NOMO-1 treated with dmso at 0.1 percent for 144 hours (cell line): ENCODE measurements at regions not wholly inside any gene's neighbourhood (a gene's known extent, or its start where the extent isn't known, plus 50 kb on each side); places are given as distances from the start of the nearest gene placed in this dataset.
A peak's percentile ranks its signal among the peaks of the same experiment; 100 is the strongest.
"Not testable (repeated sequence)": the region's sequence is repeated elsewhere in the genome, so short reads cannot be mapped to it uniquely, and the experiment has no call there.

Experiments
- DNase-seq: peaks from one replicate; lab custom pipeline; 2025; ENCODE audit not compliant: unreplicated experiment; lab: John Stamatoyannopoulos, UW

DNA sequence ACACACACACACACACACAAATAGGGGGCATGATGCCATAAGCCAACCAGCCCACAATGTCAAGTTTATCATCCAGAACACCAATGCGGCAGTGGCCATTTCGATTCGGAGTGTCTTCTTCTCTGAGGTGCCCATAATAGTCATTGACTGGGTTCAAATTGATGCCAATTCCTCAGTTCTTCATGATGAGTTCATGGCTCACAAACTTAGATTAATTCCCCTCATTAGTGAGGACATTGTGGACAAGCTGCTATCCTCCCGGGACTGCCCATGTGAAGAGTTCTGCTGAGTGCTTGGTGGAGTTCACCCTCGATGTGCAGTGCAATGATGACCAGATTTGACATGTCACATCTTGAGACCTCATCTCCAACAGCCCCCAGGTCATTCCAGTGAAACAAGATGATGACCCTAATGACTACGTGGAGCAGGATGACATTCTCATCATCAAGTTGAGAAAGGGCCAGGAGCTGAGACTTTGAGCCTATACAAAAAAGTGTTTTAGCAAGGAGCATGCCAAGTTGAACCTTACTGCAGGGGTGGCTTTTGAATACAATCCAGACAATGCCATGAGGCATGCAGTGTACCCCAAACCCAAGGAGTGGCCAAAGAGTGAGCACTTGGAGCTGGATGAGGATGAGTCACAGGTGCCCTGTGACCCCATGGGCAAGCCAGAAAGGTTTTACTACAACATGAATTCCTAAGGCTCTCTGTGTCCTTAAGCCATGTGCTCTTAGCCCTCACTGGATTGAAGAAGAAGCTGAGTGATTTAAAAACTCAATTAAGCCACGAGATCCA lies 211.6 kb upstream of the SAMSN1 start:
- DNase-seq, result no peak

DNA sequence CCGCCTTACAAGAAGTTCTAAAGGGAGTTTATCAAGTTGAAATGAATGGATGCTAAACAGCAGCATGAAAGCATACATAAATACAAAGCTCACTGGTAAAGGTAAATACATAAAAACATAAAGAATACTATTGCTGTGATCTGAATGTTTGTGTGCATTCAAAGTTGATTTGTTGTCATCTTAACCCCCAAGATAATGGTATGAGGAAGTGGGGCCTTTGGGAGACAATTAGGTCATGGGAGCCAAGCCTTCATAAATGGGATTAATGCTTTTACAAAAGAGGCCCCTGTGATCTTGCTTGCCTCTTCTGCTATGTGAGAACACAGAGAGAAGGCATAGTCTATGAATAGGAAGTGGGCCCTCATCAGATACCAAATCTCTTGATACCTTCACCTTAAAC lies 209.0 kb upstream of the SAMSN1 start:
- DNase-seq, result no peak

DNA sequence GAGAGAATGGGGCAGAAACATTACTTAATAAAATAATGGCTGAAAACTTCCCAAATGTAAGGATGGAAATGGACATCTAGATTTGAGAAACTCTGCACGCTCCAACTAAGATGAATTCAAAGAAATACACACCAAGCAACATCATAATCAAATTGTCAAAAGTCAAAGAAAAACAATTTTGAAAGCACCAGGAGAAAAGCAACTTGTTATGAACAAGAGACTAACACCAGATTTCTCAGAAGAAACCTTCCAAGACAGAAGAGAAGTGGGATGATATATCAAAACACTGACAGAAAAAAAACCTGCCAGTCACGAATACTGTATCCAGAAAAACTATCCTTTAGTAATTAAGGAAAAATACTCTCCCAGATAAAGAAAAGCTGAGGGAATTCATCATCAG lies 208.6 kb upstream of the SAMSN1 start:
- DNase-seq, result no peak

DNA sequence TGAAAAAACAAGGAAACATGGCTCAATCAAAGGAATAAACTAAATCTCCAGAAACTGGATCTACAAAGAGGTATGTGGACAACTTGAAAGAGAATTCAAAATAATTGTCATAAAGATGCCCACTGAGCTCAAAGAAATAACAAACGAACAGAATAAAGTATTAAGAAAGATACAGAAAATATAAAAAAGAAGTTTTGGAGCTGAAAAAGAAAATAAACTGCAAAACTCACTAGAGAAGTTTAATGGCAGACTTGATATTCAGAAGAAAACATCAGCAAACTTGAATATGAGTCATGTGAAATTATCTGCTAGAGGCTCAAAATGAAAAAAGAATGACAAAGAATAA lies 208.1 kb upstream of the SAMSN1 start:
- no peak for DNase-seq

DNA sequence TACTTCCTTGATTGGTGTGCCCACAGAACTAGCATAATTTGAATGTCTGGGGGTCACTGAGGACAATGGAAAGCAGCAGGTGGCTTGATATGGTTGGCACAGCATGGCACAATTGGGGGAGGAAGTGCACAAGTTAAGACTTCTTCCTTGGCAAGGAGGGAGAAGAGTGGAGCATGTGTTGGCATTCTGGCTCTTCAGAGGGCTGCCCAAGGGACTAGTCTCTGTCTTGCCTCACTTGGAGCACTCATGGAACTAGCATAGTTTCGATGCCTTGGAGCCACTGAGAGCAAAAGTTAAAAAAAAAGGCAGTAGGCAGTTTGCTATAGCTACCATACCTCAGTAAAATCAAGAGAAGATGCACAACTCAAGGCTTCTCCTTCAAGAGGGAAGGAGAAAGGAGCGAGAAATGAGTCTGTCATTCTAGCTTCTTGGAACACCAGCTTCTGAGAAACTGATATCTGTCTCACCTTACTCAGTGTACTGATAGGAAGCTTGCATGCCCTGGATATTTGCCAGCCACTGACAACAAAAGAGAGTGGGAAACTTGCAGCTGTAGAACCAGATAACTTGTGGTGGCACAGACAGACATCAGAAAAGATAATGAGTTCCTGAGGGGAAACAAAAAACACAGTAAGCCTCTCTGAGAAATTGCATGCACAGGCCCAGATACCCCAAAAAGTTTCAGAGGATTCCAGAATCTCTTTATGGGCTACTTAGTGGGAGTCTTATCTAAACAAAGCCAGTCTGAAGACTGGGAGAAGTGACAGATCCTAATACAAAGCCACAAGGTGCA lies 207.5 kb upstream of the SAMSN1 start:
- DNase-seq, result no peak

DNA sequence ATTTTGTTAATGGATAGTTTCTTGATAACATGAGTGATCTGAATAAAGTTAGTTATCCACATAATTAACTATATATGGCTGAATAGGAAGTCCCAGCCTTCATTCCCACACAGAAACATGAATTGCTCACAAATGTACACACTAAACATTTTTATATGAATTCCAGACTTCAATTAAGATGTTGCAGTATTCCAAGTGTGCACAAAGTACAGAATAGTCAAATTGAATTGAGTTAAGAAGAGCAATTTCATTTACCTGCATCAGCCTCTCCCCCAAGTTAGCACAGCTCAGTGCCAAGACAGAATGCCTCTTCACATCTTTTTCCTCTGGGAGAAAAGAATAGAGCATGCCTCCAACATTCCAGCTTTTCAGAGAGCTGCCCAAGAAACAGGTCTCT lies 207.0 kb upstream of the SAMSN1 start:
- DNase-seq, result no peak

DNA sequence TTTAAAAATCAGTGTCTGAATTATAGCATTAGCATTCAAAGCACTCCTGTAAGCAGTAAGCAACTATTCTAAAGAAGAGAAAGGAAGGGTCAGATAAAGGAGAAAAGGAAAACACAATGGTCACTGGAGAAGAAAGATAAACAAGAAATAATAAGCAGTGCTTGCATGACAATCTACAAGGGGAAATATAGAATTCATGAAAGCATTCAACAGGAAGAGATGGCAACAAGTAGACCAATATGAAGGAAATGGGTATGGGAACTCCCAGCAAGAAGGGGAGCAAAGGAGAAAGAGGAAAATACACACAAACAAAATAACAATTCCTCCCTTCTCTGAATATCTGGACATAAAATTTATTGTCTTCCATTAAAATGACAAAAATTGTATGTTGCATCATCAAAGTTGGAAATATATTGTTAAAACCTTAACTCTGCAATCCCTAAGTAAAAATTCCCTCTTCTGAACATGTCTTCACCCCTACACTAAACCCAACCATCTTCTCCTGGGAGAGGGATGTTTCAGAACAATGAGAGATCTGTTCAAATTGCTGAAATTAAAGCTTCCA lies 206.3 kb upstream of the SAMSN1 start:
- no peak for DNase-seq

DNA sequence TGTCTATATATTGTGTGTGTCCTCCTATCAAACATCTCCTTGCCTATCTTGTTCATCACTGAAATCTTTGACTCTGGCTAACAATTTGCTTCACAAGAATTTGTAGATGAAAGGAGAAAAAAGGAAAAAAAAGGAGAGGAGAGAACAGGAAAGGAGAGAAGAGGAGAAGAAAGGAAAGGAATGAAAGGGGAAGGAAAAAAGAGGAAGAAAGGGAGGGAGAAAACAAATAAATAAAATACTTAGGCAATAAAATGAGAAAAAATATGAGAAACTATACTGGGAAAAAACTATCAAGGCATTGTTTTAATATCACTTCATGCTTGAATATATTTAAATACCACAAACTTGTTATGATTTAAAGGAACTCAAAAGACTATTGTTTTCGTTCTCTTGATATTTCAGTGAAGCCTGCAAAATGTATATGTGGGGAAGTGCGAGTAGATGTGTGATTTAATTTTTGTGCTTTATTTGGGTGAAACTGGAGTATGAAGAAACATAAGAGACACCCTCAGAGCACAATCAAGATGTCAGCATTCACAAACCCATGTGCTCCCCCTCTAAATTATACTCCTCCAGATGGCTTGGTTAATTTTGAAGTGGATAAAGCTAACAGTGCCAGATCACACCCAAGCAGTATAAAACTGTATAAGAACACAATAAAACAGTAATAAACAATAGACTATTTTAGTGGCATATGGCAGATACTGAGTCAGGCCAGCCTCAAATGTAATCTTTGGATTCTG lies 205.7 kb upstream of the SAMSN1 start:
- DNase-seq, result no peak

DNA sequence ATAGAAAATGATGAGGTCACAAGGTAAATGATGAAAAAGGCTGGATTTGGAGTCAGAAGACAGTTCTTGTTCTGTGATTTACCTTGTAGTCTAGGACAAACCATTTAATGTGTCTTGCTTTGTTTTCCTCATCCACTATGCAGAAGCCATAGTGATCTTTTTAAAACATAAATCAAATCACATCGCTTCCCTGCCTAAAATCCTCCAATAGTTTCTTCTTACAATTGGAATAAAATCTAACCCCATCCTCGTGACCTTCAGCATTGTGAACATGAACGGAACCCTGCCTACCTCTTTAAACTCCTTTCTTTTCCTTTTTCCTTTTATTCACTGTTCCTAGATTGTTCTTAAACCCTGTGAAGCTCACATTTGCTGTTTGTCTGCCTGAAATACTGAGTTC lies 204.9 kb upstream of the SAMSN1 start:
- DNase-seq, result no peak

DNA sequence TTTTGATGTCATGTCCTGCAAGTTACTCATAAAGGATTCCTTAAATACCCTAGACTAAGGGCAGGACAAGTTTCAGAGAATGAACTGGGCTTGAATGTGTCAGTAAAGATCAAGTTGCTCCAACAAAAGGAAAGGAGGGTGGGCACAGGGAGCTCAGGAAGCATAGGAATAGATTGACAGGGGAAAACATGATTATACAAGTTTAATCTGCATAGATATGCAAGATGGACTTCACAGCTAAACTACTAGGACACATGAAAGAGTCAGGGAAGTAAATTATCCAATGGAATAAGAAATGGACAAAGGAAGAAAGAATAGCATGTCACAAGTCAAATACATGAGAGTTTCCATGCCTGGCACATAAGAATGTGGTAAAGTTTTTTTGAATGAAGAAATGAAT lies 203.9 kb upstream of the SAMSN1 start:
- no peak for DNase-seq

DNA sequence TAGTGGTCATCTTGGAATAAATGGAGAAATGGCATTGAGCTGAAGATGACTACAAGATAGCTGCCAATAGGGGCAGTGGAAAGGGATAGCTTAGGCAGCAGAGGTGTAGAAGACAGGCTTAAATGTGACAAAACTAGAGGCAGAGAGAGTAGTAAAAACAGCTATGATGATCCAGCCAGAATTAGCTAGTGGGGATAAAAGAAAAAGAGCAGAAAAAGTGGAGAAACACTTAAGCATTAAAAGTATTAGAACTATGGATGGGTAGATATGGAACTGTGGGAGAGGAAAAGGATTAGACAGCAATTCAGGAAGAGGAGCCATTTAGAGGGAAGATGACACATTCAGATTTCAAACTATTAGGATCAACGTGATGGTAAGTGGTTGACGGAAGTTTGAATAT lies 202.5 kb upstream of the SAMSN1 start:
- DNase-seq, result no peak

DNA sequence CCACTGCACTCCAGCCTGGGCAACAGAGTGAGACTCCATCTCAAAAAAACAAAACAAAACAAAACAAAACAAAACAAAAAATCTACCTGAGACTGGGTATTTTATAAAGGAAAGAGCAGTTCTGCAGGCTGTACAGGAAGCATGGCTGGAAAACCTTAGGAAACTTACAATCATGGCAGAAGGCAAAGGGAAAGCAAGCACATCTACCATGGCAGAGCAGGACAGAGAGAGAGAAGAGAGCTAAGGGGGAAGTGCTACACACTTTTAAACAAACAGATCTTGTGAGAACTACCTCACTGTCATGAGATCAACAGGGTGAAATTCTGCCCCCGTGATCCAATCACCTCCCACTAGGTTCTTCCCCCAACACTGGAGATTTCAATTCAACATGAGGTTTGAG lies 198.3 kb upstream of the SAMSN1 start:
- no peak for DNase-seq

DNA sequence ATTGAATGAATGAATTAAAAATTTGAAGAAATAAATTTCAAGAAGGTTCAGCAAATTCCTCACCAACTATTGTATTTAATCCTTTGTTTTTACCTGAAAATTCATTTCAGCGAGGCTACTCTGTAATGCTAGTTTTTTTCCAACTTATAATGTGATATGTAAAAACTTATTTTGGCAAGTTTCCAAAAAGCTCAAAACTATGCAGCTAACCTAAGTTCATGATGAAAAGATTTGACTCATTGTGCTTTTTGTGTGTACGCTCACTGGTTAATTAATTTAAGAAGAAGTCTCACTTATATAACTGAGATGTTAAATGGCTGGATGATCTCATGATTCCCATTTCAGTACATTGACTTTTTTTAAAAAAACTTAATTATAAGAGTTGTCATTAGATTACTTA lies 196.0 kb upstream of the SAMSN1 start:
- DNase-seq, result no peak

DNA sequence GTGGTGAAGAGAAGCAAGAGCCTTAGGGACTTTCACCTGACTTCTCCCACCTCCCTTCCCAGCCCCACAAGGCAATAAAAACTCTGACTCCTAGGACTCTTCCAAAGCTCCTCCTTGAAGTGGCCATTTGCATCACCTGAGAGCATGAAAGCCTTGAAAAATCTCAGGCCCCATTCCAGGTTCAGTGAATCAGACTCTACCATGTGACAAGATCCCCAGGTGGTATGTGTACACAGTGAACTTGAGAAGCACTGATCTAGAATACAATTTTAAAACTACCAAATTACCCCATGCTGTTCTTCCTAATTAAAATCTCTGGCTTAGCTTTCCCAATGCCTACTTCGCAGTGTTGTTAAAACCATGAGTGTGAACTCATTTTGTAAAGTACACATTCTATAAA lies 195.1 kb upstream of the SAMSN1 start:
- DNase-seq, result no peak

DNA sequence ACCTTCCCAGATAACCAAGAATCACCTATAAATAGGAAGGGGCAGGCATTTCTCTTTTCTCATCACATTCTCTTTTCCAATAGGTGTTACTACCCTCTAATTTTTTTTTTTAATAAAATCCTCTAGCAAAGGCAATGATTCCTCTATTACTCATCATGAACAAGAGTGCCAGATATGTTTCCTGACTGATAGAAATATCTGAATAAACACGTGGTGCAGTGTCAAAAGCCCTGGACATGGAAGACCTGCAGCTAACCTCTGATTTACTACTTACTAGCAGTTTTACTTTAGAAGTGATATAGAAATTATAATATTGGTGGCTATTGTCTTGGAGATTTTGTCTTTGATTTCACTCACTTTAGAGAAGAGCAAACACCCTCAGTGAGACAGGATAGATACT lies 194.6 kb upstream of the SAMSN1 start:
- no peak for DNase-seq

DNA sequence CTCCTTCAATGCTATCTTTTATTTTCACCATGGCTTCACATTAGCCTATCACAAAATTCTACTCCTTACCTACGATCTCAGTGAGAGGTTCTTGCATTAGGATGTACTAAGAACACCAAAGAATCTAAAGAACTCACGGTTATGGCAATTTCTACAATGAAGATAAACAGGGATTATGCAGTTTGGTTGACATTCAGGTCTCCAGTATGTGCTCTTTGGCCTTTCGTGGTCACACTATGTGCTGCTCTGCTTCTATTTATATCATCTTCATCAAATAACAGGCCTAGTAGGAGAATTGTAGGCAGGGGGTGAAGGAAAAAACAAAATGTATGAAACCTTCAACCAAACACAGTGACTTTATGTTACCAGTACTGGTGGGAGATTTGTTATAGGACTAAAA lies 194.0 kb upstream of the SAMSN1 start:
- no peak for DNase-seq

DNA sequence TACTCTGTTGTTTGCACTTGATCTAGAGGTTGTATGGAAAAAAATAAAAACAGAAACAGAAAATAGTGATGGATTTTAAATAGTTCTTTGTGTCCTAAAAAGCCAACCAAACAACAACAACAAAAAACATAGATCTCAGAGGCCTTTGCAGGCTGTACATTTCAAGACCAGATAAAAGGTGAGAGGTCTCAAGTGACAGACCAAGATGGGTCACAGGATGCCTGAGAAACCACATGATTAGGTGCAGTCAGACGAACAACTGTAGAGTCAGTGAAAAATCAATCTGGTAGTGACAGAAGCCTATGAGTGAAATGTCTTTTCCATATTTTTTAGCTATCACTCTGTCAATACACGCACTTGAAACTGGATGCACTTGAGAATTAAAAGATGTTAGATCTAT lies 193.5 kb upstream of the SAMSN1 start:
- DNase-seq, result no peak

DNA sequence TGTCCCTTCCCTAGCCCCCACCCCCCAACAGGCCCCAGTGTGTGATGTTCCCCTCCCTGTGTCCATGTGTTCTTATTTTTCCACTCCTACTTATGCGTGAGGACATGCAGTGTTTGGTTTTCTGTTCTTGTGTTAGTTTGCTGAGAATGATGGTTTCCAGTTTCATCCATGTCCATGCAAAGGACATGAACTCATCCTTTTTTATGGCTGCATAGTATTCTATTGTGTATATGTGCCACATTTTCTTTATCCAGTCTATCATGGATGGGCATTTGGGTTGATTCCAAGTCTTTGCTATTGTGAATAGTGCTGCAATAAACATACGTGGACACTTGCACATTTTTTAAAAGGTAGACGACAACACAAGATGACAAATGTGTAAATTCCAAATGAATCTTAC lies 192.5 kb upstream of the SAMSN1 start:
- not testable (repeated sequence) for DNase-seq

DNA sequence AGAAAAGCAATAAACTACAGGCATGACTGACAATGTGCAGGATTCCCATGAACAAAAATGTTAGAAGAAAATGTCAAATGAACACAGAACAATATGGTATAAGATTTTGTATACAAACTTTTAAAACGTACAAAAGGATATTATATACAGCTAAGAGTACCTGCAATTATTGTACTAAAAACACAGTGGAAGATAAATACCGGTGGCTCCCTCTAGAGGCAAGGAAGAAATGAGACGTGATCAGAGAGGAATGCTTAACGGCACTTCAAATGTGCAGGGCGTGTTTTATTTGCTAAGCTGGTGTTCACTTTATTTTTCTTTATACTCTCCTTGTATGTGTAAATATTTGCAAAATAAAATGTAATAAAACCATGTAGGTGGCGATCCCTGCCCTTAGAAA lies 191.8 kb upstream of the SAMSN1 start:
- DNase-seq, result peak; percentile 22

DNA sequence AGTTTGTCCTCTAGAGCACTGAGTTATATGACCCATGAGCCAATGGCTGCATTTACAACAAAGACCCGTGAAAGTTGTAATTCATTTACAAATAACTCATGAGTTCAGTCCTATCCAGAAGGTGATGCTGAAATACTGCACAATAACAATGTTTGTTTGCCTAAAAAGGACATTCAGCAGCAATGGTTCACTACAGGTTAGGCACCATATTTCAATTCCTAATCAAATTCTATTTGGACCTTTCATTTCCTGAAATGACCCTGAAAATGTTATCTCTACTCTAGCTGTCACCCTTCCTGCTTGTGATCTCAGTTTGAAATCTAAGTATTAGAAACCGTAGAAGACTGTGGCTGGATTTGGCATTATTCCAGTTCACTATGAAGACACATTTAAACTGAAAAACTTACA lies 191.2 kb upstream of the SAMSN1 start:
- DNase-seq, result no peak

DNA sequence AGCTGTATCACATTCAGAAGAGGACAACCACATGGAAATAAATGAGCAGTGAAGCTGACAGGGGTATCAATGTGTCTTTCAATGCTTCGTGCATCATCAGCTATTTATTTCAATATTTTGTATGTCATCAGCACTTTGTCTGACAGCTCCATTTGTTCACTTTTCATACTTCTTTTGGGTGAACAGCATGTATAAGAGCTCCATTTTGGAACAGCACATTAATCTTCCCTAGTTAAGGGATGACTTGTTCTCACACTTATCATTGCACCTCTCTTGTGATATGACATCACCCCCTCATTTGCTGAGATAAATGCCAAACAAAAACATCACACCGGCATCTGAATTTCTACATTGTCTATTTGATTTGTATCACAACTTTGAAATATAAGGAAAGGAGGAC lies 190.6 kb upstream of the SAMSN1 start:
- no peak for DNase-seq

DNA sequence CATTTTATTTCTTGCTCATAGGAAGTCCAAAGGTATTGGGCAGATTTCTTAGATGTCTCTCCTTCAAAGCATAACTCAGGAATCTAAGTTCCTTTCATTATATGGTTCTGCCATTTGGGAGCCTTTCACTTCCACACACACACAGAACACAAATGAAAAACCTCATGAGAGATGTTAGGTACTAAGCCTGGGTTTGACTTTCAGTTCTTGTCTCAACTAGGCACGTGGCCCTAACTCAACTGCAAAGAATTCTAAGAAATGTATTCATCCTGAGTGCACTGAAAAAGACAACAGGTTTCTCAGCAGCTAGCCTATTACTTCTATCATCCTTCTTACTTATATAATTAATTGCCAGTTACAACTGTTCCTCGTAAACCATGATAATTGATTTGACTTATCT lies 190.0 kb upstream of the SAMSN1 start:
- no peak for DNase-seq
